H1 (cell line): ENCODE measurements at regions not wholly inside any gene's neighbourhood (a gene's known extent, or its start where the extent isn't known, plus 50 kb on each side); places are given as distances from the start of the nearest gene placed in this dataset.
A peak's percentile ranks its signal among the peaks of the same experiment; 100 is the strongest.

ENCODE experiments used
- CTCF ChIA-PET: fragments of 300-600 bp; sonication (Branson Sonifier 250); formaldehyde crosslinking; loops from one replicate; lab custom pipeline; 2021; ENCODE audit not compliant: partially characterized antibody; lab: Charles Lee
- POLR2A ChIA-PET: fragments of 300-600 bp; sonication (Branson Sonifier 250); formaldehyde crosslinking; loops from one replicate; lab custom pipeline; 2021; ENCODE audit warnings: inconsistent platforms; ENCODE audit not compliant: partially characterized antibody; lab: Charles Lee
- DNase-seq, 2 experiments: peaks; one replicate each; pipeline versions ENCODE4 v3.0.0 to v3.0.0-alpha.2; 2010 to 2022; ENCODE audit warnings: low spot score in 2 of 2, low read depth in 1 of 2, mixed read lengths in 1 of 2
- FAIRE-seq: peaks from 2 replicates; lab custom pipeline; 2011; peaks lifted over from hg19 to GRCh38; lab: Jason Lieb, UNC
- H2AFZ ChIP-seq: 2 replicates; pipeline ENCODE4 v1.8.1; 2012; ENCODE audit warnings: low read length, inconsistent platforms
- H2AK5ac ChIP-seq: 2 replicates; pipeline ENCODE4 v1.6.1; 2013; ENCODE audit warnings: low read depth, low read length
- H2BK120ac ChIP-seq: replicated peaks from 2 replicates; pipeline ENCODE3; 2013; ENCODE audit warnings: low read depth, low read length, inconsistent platforms
- H2BK12ac ChIP-seq: 2 replicates; pipeline ENCODE4 v1.6.1; 2013; ENCODE audit warnings: low read depth, low read length
- H2BK15ac ChIP-seq: 2 replicates; pipeline ENCODE4 v1.6.1; 2013; ENCODE audit warnings: low read length
- H2BK20ac ChIP-seq: 2 replicates; pipeline ENCODE4 v1.6.1; 2013; ENCODE audit warnings: low read length
- H2BK5ac ChIP-seq: 2 replicates; pipeline ENCODE4 v1.6.1; 2013; ENCODE audit warnings: low read depth, low read length
- H3K14ac ChIP-seq: 2 replicates; pipeline ENCODE4 v1.6.1; 2013; ENCODE audit warnings: inconsistent platforms; ENCODE audit not compliant: insufficient read length
- H3K18ac ChIP-seq: 2 replicates; pipeline ENCODE4 v1.6.1; 2013; ENCODE audit warnings: low read length; ENCODE audit errors: extremely low read depth
- H3K23ac ChIP-seq: 2 replicates; pipeline ENCODE4 v1.6.1; 2013; ENCODE audit warnings: inconsistent platforms; ENCODE audit not compliant: insufficient read length
- H3K23me2 ChIP-seq: 2 replicates; pipeline ENCODE4 v1.6.1; 2013; ENCODE audit warnings: low read depth, low read length
- H3K27ac ChIP-seq: 2 replicates; pipeline ENCODE4 v1.6.1; 2011; ENCODE audit warnings: low read depth, low read length, inconsistent platforms
- H3K27me3 ChIP-seq, 4 experiments: replicated peaks in 1 of 4; 1 replicate in 1 of 4; 2 replicates in 3 of 4; pipeline versions ENCODE4 v1.6.1 to v1.8.1; 2011 to 2013; ENCODE audit warnings: low read length in 3 of 4, mild to moderate bottlenecking in 3 of 4, inconsistent platforms in 2 of 4, mixed read lengths in 2 of 4, moderate library complexity in 1 of 4; ENCODE audit not compliant: control insufficient read depth in 3 of 4, insufficient read depth in 3 of 4; ENCODE audit errors: extremely low read depth in 1 of 4
- H3K36me3 ChIP-seq, 4 experiments: 2 replicates each; pipeline versions ENCODE4 v1.6.1 to v1.8.1; 2011 to 2013; ENCODE audit warnings: mild to moderate bottlenecking in 4 of 4, low read length in 3 of 4, moderate library complexity in 2 of 4, control low read depth in 1 of 4, inconsistent platforms in 1 of 4; ENCODE audit not compliant: insufficient read depth in 4 of 4, control insufficient read depth in 2 of 4
- H3K4ac ChIP-seq: replicated peaks from 2 replicates; pipeline ENCODE3; 2013; ENCODE audit warnings: low read length, low read depth, mixed read lengths, inconsistent platforms; ENCODE audit not compliant: insufficient read length
- H3K4me1 ChIP-seq, 4 experiments: replicated peaks in 1 of 4; 1 replicate in 1 of 4; 2 replicates in 3 of 4; pipeline versions ENCODE4 v1.6.1 to v1.8.1; 2011 to 2013; ENCODE audit warnings: low read length in 3 of 4, inconsistent platforms in 2 of 4, mixed read lengths in 1 of 4; ENCODE audit not compliant: insufficient read depth in 4 of 4, control insufficient read depth in 3 of 4
- H3K4me2 ChIP-seq, 2 experiments: 2 replicates each; pipeline versions ENCODE4 v1.6.1 to v1.8.1; 2011 to 2013; ENCODE audit warnings: low read depth in 2 of 2, low read length in 2 of 2, control low read depth in 1 of 2, inconsistent platforms in 1 of 2, mild to moderate bottlenecking in 1 of 2; ENCODE audit not compliant: insufficient read depth in 1 of 2
- H3K4me3 ChIP-seq, 4 experiments: fragments of 200-600, 300-600 bp in 1 of 4; sonication (generic), shearing (Covaris generic), sonication (Bioruptor Twin) in 1 of 4; 2 replicates each; pipeline versions ENCODE4 v1.5.1 to v1.8.1; 2011 to 2016; ENCODE audit warnings: low read length in 4 of 4, low read depth in 3 of 4, control low read depth in 2 of 4, inconsistent platforms in 2 of 4, mild to moderate bottlenecking in 2 of 4, mixed read lengths in 1 of 4, moderate library complexity in 1 of 4; ENCODE audit not compliant: insufficient read depth in 2 of 4; ENCODE audit errors: extremely low read depth in 1 of 4
- H3K56ac ChIP-seq: replicated peaks from 2 replicates; pipeline ENCODE3; 2013; ENCODE audit warnings: low read depth, mild to moderate bottlenecking, mixed read lengths, low read length, inconsistent platforms; ENCODE audit not compliant: insufficient read length
- H3K79me1 ChIP-seq: 2 replicates; pipeline ENCODE4 v1.6.1; 2013; ENCODE audit warnings: low read depth, low read length, control low read depth
- H3K79me2 ChIP-seq, 2 experiments: 2 replicates each; pipeline versions ENCODE4 v1.6.1 to v1.8.1; 2012 to 2013; ENCODE audit warnings: low read length in 2 of 2, mild to moderate bottlenecking in 2 of 2, inconsistent platforms in 1 of 2; ENCODE audit not compliant: insufficient read depth in 2 of 2, control insufficient read depth in 1 of 2
- H3K9ac ChIP-seq, 4 experiments: replicated peaks in 1 of 4; 1 replicate in 1 of 4; 2 replicates in 3 of 4; pipeline versions ENCODE4 v1.6.1 to v1.8.1; 2011 to 2013; ENCODE audit warnings: low read depth in 3 of 4, low read length in 3 of 4, control low read depth in 2 of 4, mild to moderate bottlenecking in 2 of 4, moderate library complexity in 2 of 4, inconsistent platforms in 1 of 4; ENCODE audit errors: extremely low read depth in 1 of 4
- H3K9me3 ChIP-seq, 2 experiments: 2 replicates each; pipeline versions ENCODE4 v1.6.1 to v1.8.1; 2012 to 2013; ENCODE audit warnings: mild to moderate bottlenecking in 2 of 2, moderate library complexity in 2 of 2, control low read depth in 1 of 2, inconsistent platforms in 1 of 2, low read depth in 1 of 2, low read length in 1 of 2, mixed read lengths in 1 of 2; ENCODE audit not compliant: insufficient read depth in 2 of 2
- H4K20me1 ChIP-seq, 2 experiments: replicated peaks in 1 of 2; 2 replicates each; pipeline versions ENCODE3 to v1.8.1; 2011 to 2013; ENCODE audit warnings: inconsistent platforms in 2 of 2, low read length in 2 of 2, mild to moderate bottlenecking in 1 of 2; ENCODE audit not compliant: insufficient read depth in 2 of 2, control insufficient read depth in 1 of 2
- H4K5ac ChIP-seq: 2 replicates; pipeline ENCODE4 v1.6.1; 2013; ENCODE audit warnings: low read length, low read depth, mixed read lengths, inconsistent platforms; ENCODE audit not compliant: insufficient read length
- H4K8ac ChIP-seq: 2 replicates; pipeline ENCODE4 v1.8.0; 2013; ENCODE audit warnings: mild to moderate bottlenecking, moderate library complexity, low read length, inconsistent platforms; ENCODE audit not compliant: insufficient read depth; ENCODE audit errors: extremely low read depth
- H4K91ac ChIP-seq: replicated peaks from 2 replicates; pipeline ENCODE3; 2013; ENCODE audit warnings: low read length, mixed read lengths, inconsistent platforms; ENCODE audit not compliant: insufficient read length
- TF ChIP-seq, protein P1 (sequence below): fragments of 300-600 bp; sonication (generic); IDR thresholded peaks from 2 replicates; pipeline ENCODE4 v1.7.1; 2012; ENCODE audit warnings: low read length, moderate library complexity, mild to moderate bottlenecking, inconsistent platforms; ENCODE audit not compliant: insufficient replicate concordance

DNA sequence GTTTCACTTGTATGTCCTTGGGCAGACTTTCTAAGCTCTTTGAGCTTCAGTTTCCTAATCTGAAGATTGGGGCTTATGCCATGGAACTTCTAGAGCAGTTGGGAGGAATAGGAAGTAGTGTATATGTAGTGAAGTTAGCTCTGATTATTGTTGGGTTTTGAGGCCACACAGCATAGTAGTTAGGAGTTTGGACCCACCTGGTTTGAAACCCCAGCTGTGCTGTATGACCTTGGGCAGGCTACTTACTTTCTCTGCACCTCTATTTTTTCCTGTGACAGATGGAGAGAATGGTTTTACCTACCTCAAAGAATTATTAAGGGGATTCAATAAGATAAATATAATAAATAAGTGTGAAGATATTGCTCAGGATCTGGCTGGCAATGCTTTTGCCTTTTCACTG, 61.4 kb upstream of the ADRB1 start:
- H3K4me2 ChIP-seq, result no peak overlapping the region
- H3K79me1 ChIP-seq, result no peaks in the 10 kb centered on the region
- H3K56ac ChIP-seq, result no peak overlapping the region
- no peak overlapping the region for H4K5ac ChIP-seq
- H4K91ac ChIP-seq, result no peak overlapping the region
- no peak overlapping the region for H2AFZ ChIP-seq
- no peaks in the 10 kb centered on the region for H3K9me3 ChIP-seq
- no peak overlapping the region for H3K9ac ChIP-seq
- H3K14ac ChIP-seq, result no peak overlapping the region
- H2BK120ac ChIP-seq, result no peak overlapping the region
- no peaks in the 10 kb centered on the region; a peak in 1 of 7 replicates for H3K27me3 ChIP-seq
- no peaks in the 10 kb centered on the region for H3K36me3 ChIP-seq
- H4K8ac ChIP-seq, result 0 out of 2 replicates have a peak overlapping the region, but pooled peaks have one; percentile 5
- H2AK5ac ChIP-seq, result no peak overlapping the region
- H3K18ac ChIP-seq, result no peak overlapping the region
- H2BK15ac ChIP-seq, result no peak overlapping the region
- H3K79me2 ChIP-seq, result no peaks in the 10 kb centered on the region
- no peak overlapping the region for H3K23ac ChIP-seq
- FAIRE-seq, result no peak
- H2BK5ac ChIP-seq, result no peak overlapping the region
- H3K4me1 ChIP-seq, result peaks cover 0 to 7% (median 3%) of the 10 kb centered on the region in 4 experiments; a peak in 3 of 7 replicates
- no peak overlapping the region for H3K4ac ChIP-seq
- H2BK12ac ChIP-seq, result no peak overlapping the region
- no peak overlapping the region for H3K4me3 ChIP-seq
- no peak overlapping the region for H2BK20ac ChIP-seq
- POLR2A ChIA-PET, result interaction anchor here (0.8 kb wide), 1 partner anchor 21 kb away, joined by 3 read pairs; no protein-coding TSS in a partner anchor
- no peak overlapping the region for H3K27ac ChIP-seq
- H4K20me1 ChIP-seq, result no peaks in the 10 kb centered on the region
- H3K23me2 ChIP-seq, result no peaks in the 10 kb centered on the region
- CTCF ChIA-PET, result interaction anchor here (0.8 to 3.7 kb wide), 6 partner anchors 10 to 106 kb away, joined by 3 to 19 read pairs (median 6); no protein-coding TSS in a partner anchor
- DNase-seq, result no peak
- TF ChIP-seq, protein P1, sequence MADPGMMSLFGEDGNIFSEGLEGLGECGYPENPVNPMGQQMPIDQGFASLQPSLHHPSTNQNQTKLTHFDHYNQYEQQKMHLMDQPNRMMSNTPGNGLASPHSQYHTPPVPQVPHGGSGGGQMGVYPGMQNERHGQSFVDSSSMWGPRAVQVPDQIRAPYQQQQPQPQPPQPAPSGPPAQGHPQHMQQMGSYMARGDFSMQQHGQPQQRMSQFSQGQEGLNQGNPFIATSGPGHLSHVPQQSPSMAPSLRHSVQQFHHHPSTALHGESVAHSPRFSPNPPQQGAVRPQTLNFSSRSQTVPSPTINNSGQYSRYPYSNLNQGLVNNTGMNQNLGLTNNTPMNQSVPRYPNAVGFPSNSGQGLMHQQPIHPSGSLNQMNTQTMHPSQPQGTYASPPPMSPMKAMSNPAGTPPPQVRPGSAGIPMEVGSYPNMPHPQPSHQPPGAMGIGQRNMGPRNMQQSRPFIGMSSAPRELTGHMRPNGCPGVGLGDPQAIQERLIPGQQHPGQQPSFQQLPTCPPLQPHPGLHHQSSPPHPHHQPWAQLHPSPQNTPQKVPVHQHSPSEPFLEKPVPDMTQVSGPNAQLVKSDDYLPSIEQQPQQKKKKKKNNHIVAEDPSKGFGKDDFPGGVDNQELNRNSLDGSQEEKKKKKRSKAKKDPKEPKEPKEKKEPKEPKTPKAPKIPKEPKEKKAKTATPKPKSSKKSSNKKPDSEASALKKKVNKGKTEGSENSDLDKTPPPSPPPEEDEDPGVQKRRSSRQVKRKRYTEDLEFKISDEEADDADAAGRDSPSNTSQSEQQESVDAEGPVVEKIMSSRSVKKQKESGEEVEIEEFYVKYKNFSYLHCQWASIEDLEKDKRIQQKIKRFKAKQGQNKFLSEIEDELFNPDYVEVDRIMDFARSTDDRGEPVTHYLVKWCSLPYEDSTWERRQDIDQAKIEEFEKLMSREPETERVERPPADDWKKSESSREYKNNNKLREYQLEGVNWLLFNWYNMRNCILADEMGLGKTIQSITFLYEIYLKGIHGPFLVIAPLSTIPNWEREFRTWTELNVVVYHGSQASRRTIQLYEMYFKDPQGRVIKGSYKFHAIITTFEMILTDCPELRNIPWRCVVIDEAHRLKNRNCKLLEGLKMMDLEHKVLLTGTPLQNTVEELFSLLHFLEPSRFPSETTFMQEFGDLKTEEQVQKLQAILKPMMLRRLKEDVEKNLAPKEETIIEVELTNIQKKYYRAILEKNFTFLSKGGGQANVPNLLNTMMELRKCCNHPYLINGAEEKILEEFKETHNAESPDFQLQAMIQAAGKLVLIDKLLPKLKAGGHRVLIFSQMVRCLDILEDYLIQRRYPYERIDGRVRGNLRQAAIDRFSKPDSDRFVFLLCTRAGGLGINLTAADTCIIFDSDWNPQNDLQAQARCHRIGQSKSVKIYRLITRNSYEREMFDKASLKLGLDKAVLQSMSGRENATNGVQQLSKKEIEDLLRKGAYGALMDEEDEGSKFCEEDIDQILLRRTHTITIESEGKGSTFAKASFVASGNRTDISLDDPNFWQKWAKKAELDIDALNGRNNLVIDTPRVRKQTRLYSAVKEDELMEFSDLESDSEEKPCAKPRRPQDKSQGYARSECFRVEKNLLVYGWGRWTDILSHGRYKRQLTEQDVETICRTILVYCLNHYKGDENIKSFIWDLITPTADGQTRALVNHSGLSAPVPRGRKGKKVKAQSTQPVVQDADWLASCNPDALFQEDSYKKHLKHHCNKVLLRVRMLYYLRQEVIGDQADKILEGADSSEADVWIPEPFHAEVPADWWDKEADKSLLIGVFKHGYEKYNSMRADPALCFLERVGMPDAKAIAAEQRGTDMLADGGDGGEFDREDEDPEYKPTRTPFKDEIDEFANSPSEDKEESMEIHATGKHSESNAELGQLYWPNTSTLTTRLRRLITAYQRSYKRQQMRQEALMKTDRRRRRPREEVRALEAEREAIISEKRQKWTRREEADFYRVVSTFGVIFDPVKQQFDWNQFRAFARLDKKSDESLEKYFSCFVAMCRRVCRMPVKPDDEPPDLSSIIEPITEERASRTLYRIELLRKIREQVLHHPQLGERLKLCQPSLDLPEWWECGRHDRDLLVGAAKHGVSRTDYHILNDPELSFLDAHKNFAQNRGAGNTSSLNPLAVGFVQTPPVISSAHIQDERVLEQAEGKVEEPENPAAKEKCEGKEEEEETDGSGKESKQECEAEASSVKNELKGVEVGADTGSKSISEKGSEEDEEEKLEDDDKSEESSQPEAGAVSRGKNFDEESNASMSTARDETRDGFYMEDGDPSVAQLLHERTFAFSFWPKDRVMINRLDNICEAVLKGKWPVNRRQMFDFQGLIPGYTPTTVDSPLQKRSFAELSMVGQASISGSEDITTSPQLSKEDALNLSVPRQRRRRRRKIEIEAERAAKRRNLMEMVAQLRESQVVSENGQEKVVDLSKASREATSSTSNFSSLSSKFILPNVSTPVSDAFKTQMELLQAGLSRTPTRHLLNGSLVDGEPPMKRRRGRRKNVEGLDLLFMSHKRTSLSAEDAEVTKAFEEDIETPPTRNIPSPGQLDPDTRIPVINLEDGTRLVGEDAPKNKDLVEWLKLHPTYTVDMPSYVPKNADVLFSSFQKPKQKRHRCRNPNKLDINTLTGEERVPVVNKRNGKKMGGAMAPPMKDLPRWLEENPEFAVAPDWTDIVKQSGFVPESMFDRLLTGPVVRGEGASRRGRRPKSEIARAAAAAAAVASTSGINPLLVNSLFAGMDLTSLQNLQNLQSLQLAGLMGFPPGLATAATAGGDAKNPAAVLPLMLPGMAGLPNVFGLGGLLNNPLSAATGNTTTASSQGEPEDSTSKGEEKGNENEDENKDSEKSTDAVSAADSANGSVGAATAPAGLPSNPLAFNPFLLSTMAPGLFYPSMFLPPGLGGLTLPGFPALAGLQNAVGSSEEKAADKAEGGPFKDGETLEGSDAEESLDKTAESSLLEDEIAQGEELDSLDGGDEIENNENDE, result no peak
